ENCODE measurements at regions not wholly inside any gene's neighbourhood (a gene's known extent, or its start where the extent isn't known, plus 50 kb on each side); places are given as distances from the start of the nearest gene placed in this dataset.
"Not testable (repeated sequence)": the region's sequence is repeated elsewhere in the genome, so short reads cannot be mapped to it uniquely, and the experiment has no call there.

DNA sequence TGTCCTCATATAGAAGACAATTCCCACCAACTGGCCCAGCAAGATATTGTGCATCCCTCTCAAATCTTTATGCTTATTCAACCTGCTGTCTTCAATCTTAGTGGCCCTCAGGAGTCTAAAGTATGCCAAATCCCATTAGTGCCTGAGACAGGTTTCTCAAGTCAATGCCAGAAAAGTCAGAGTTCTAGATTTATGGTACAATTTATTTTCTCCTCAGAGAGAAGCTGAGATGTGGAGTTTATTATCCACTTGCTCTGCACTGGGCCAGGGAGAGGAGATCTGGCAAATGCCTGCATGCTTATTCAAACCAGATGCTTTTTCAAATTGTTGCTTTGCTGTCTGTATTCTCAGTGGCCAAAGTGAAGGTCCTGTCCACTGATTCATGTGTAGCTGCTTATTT lies 825.2 kb downstream of the METTL4 start:
- no peak for DNase-seq

DNA sequence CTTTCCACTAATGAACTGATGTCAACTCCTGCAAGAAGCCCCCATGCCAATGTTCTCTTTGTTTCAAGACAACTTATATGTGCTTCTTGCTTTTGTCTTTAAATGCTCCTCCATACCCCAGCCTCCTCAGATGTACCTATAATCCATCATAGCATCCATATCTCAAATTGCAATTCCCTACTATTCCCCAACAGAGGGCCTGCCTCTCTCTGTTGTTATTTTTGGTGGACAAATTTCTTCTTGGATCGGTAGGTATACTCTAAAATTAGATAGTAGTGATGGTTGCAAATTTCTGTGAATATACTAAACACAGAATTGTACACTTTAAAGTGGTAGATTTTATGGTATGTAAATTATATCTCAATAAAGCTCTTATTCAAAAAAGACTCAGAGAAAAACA lies 820.1 kb downstream of the METTL4 start:
- DNase-seq: no peak

GRCh38 chr18:1760901-1761300 lies 810.4 kb downstream of the METTL4 start:
- DNase-seq: no peak

DNA sequence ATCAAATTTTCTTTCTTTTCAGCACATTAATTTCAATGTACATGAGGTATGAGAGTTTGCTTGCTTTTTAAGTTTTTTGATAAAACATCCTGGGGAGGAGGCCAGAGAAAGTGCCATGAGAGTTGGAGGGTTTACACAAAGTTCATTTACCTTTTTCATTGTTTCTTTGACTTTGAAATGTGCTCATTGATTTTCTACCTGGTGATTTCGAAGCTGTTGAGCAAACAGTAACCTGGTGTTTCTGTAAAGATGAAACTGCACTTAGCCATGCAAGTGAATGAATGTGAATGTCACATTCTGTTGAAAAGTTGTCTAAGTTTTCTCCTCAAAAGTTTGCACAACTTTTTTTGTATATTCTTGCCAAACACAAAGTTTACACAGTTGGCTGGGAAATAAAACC lies 797.0 kb downstream of the METTL4 start:
- DNase-seq: no peak

GRCh38 chr18:1777843-1778242 lies 793.5 kb downstream of the METTL4 start:
- no peak for DNase-seq

DNA sequence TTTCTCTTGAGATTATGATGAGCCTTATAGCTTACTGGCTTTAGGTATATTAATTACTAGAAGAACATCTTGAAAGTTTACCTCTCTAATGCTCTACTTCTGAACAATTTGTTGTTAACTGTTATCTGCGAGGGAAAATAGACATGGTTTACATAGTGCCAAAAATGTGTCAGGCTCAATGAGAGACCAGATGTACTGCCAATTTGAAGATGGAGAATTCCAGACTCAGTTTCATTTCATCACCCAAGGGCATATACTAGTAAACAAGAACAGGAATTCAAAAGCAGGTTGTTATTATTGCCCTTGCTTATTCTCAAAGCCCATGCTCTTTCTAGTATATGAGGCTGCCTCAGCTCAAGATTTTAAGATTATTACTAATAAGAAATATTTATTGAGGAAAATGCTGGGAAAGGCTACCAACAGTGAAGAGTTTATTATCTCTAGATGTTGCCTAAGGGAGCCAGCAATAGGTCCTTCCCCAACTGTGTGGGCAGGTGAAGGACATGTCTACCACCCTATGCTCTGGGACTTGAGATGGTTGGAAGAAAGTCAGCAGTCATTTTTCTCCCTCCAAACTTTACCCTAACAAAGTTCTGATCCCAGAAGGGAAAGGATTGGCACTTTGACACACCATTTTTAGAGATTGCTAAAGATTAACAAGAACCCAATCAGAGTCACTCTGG lies 792.7 kb downstream of the METTL4 start:
- DNase-seq: no peak

- no peak for DNase-seq
Observed at GRCh38 chr18:1779587-1779986, 791.7 kb downstream of the METTL4 start.

DNA sequence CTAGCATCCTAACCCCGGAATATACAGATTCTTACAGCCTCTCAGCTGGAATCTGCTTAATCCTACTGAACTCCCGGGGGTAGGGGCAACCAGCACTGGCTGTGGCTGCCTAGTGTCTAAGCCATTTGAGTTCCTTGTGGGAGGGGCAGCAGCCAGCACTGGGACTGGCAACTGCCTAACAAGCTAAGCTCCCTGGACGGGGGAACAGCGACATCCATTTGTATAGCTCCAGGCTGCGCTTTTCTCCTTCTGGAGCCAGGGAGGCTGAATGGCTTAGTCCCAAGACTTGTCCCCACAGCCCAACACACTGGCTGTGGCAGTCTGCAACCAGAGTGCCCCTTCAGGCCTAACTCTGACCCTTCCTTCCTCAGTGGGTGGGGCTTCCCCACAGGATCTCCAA lies 787.2 kb downstream of the METTL4 start:
- DNase-seq: no peak

DNA sequence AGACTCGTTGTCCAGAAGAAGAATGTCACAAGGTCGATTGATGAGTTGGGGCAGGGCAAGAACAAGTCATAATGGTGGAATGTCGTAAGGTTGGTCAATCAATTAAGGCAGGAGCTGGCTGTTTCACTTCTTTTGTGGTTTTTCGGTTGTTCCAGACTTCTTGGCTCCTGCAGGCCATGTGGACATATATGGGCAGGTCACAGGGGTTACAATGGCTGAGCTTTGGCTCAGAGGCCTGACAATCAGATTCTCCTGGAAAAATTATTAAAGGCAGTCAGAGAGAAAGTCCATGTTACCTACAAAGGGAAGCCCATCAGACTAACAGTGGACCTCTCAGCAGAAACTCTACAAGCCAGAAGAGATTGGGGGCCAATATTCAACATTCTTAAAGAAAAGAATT lies 785.3 kb downstream of the METTL4 start:
- DNase-seq: not testable (repeated sequence)

DNA sequence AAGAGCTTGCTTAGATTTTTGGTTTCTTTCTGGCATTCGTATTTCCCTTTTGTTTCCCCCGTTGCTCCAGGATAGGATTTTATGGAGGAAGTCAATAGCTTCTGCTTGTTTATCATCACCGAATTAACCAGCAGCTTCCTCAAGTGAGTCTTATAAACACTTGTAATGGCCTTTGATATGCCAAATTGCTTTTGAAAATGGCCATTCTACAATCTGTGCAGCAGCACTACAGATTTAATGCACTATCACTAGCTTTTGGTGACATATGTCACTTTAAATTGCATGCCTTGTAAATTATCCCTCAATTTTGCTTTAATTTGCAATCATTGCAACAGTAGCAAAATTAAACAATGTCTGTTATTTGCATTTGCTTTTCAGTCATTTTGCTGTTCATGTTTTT lies 774.7 kb downstream of the METTL4 start:
- DNase-seq: no peak

DNA sequence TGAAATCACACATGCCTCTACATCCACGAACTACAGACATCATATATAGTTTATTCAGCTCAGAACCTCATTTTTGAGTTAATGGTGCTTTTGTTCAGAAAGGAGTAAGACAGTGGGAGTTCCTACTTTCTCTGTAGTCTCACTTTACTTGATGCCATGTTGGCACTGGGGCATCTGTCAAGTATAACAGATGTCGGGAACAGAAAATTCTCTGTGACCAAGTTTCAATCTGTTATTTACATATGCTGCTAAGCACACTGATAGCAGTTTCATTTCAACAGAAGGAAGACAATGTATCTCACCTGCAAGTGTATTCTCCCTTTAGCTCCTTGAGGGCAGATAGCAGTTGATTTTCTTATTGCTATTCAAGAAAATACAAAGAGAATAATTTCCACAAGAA lies 774.1 kb downstream of the METTL4 start:
- no peak for DNase-seq

GRCh38 chr18:1805521-1805920 lies 765.8 kb downstream of the METTL4 start:
- DNase-seq: no peak

GRCh38 chr18:1806884-1807615 lies 764.3 kb downstream of the METTL4 start:
- no peak for DNase-seq

DNA sequence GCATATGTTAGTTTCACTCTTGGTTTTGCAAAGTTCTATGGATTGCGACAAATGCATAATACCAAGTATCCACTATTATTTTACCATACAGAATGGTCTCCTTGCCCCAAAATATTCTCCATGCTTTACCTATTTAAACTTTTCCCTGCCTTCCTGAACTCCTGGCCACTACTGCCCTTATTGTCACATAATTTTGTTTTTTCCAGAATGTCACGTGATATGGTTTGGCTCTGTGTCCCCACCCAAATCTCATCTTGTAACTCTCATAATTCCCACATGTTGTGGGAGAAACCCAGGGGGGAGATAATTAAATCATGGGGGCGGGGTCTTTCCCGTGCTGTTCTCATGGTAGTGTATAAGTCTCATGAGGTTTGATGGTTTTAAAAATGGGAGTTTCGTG lies 760.0 kb downstream of the METTL4 start:
- DNase-seq: no peak

DNA sequence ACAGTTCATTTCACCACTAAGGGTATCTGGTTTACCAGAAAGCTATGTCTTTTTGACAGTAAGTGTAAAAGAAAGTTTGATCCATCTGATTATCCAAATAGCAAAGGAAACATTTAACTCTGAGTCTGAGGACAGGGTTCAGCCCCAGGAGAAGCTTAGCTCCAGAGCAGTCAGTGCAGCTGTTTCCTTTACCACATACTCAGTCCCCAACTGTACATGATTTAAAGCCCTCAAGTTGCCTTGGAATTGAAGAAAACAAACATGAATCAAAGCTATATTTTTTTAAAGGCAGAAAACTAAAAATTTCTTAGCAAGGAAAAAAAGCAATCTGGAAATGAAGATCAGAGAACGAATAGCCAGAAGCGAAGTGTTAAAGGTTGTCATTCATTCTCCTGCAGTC lies 746.0 kb downstream of the METTL4 start:
- no peak for DNase-seq

DNA sequence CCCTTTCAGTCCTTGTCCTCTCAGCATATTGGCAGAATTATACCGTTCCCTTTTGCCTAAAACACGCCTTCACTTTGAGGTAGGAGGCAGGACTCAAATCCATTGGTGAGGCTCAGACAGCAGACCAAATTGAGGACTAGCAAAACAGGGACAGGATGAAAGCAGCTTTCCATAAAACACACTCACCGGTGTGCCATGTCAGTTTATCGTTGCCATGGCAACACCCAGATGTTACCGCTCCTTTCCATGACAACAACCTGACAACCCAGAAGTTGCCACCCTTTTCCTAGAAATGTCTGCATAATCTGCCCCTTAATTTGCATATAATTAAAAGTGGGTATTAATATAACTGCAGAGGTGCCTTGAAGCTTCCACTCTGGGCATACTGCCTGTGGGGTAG lies 730.4 kb downstream of the METTL4 start:
- no peak for DNase-seq

DNA sequence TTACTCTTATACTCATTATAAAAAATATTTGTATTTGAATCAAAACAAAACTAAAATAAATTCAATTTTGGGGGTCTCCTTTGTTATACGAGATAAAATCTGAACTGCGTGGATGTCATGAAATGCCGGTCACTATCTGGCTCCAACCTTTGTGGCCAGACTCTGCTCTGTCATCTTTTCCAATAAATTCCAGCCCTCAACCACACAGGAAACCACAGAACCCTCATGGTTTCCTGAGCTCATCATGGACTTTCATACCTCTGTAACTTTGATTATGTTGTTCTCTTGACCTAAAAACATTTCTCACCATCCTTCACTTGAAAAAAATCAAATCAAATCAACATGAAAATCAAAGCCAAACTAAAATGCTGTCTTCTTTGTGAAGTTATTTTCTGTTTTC lies 724.7 kb downstream of the METTL4 start:
- no peak for DNase-seq

DNA sequence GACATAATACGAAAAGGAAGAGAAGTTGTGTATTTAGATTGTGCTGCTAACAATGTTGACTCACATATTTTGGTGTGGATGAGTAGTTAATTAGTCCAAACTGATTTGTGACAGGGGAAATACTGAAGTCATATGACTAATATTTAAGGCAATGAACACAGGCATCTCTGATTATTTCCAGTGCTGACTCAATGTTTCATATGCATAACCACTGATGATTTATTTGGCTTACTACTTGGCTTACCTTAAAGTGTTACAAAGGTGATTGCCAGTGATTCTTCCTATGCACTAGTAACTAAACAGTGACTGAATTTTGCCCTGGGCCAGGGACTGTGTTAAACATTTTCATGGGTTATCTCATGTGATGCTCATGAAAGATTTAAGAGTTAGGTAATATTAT lies 722.6 kb downstream of the METTL4 start:
- DNase-seq: no peak

GRCh38 chr18:1849386-1849785 lies 721.9 kb downstream of the METTL4 start:
- DNase-seq: no peak

- not testable (repeated sequence) for DNase-seq
Observed at GRCh38 chr18:1857281-1857680, 714.0 kb downstream of the METTL4 start.

- DNase-seq: no peak
Observed at GRCh38 chr18:1861473-1861872, 709.8 kb downstream of the METTL4 start.

DNA sequence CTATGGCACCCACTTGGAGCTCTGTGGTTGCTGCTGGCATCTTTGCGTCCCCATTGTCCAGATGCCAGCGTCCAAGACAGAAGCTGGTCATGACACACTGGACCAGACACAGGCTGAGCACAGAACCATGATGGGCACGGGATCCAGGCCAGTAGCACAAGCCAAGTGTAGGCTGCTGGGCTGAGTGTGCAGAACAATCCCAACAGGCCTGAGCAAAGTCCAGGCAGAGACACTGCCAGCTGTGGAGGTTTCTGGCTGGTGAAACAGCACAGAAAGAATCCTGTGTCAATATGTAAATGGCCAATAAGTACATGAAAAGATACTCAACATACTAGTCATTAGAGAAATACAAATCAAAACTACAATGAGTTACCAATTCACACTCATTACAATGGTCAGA lies 705.4 kb downstream of the METTL4 start:
- no peak for DNase-seq

DNA sequence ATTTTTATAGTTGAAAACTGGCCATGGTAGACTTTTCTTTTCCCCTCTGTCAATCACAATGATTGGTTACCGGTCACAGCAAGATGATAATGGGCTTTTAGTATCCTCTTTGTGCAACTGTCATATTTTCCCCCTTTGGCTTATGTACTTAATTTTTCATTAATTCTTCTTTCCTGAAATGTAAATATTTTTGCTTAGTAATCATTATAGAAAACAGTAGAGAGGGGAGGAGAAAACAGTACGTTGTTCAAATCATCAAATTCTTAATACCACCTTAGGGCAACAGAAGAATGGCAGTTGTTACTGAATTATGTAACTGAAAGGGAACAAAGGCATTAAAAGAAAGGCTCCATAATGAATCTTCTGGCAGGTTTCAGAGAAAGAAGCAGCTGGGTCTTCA lies 699.0 kb downstream of the METTL4 start:
- DNase-seq: no peak

DNA sequence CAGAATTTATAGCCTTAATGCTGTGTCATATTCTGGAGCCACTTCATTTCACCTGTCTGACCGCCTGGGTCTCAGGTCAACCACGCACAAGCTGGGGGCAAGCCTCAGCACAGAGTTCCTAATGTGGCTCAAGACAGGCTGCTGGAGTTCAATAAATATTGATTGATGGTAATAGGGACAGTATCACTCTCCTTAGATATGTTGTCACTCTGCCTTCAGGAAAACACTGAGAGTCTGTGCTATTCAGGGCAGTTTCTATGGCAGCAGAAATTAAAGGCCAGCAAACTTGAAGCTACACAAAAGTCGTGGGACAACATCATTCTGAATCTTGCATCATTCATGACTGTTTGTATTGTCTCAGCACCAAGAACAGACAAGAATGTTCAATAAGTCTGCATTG lies 696.1 kb downstream of the METTL4 start:
- DNase-seq: no peak

DNA sequence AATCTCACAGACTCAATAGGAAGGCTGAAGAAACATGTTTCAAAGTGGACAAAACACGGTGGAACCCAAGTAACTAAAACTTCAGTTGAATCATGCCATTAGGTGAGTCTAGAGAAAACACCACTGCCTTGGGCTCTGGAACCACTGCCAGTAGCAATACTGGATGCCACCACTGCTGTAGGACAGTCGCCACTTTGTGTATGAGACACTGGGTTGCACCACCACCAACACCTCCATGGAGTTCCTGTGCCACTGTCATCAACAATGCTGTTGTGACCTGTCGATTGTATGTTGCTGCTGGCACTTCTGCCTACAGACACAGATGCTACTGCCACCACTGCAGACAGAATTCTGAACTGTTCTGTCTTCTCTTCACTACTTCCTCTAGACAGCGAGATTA lies 686.7 kb downstream of the METTL4 start:
- no peak for DNase-seq

Measured in dermis blood vessel endothelial cell (primary cell).